GM19023 (cell line): ENCODE measurements at regions not wholly inside any gene's neighbourhood (a gene's known extent, or its start where the extent isn't known, plus 50 kb on each side); places are given as distances from the start of the nearest gene placed in this dataset.

Experiments
- ATAC-seq: cut with Tn5 transposase; IDR thresholded peaks from one replicate; pipeline ENCODE4 v1.9.1; 2021; ENCODE audit warnings: mild to moderate bottlenecking, moderate library complexity; ENCODE audit not compliant: unreplicated experiment

DNA sequence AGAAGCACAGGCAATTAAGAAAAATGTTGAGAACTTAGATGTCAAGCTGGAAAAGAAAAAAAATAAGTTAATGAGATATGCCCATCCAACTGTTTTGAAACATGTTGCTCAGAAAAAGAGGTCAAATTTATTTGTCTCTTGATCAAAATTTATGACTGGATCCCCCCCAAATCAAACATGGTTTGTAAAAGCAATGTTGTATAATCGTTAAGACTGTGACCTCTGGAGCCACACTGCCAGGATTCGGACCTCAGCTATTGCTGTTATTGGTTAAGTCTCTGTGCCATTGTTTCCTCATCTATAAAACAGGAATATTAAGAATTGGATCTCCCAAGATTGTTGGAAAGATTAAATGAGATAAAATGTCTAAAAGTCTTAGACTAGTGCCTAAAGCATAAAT is 51.9 kb upstream of the LRRK2 start:
- ATAC-seq = no peak

- ATAC-seq = no peak
Measured at GRCh38 chr12:40171501-40171900, 53.3 kb upstream of the LRRK2 start.

- no peak for ATAC-seq
Measured at GRCh38 chr12:40171066-40171465, 53.7 kb upstream of the LRRK2 start.

DNA sequence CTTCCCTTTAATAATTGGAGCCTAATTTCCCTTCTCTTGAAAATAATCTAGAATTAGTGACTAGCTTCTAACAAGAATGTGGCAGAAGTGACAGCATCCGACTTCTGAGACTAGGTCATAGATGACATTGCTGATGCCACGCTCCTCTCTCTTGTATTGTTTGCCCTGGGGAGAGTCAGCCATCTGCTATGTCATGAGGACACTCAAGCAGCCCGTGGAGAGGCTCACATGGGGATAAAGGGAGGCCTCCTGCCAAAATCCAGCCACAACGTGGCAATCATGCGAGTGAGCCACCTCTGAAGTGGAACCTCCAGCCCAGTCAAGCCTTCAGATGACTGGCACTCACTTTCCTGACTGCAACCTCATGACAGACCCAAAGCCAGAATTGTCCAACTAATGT is 54.2 kb upstream of the LRRK2 start:
- ATAC-seq = no peak

GRCh38 chr12:40168868-40169267 is 55.9 kb upstream of the LRRK2 start:
- ATAC-seq = peak; percentile 93

DNA sequence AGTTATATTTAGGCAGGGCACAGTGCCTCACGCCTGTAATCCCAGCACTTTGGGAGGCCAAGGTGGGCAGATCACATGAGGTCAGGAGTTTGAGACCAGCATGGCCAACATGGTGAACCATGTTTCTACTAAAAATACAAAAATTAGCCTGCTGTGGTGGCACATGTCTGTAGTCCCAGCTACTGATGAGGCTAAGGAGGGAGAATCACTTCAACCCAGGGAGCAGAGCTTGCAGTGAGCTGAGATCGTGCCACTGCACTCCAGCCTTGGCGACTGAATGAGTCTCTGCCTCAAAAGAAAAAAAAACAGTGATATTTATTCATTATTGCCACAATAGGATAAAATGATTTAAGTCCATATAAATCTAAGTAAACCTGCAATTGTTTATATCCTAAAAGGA is 56.4 kb upstream of the LRRK2 start:
- peak; percentile 37 for ATAC-seq

GRCh38 chr12:40168001-40168400 is 56.8 kb upstream of the LRRK2 start:
- ATAC-seq = peak; percentile 37

DNA sequence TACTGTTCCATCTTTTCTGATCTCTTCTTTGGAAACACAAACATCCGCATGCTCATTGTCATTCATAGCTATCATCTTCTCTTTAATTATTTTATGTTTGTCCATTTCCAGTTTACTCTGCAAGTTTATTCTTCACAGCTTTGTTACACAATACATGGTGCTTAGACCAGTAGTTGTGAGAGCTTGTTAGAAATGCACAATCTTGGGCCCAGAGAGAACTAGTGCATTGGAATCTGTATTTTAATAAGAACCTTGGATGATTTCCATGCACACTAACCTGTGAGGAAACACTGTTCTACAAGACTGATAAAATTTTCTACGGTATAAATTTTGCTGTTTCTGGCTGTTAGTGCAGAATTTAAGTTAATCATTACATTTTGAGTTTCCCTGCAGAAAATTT is 59.3 kb upstream of the SLC2A13 start:
- no peak for ATAC-seq

DNA sequence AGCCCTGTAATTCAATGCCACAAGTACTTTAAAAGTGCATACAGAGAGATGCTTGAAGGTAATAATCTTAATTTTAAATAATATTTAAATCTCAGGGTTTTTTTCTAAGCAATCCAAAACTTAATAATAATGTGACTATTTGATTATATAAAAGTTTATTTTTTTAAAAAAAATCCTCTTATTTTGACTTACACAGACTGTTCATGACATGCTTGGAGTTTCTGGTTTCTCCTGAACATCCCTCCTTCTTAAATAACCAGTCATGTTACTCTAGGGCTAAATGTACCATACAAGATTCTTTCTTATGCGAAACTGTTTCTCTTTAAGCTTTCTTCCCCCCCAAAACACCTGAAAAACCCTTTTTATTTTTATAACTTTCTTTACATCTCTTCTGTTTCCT is 58.2 kb upstream of the SLC2A13 start:
- no peak for ATAC-seq

GRCh38 chr12:40162033-40162432 is 56.2 kb upstream of the SLC2A13 start:
- no peak for ATAC-seq

- peak; percentile 59 for ATAC-seq
Measured at GRCh38 chr12:40158592-40159111, 52.8 kb upstream of the SLC2A13 start.

GRCh38 chr12:40157336-40157735 is 51.5 kb upstream of the SLC2A13 start:
- ATAC-seq = no peak

GRCh38 chr12:40156021-40156764 is 50.3 kb upstream of the SLC2A13 start:
- ATAC-seq = no peak
